OCI-M2 (cell line): ENCODE measurements at regions not wholly inside any gene's neighbourhood (a gene's known extent, or its start where the extent isn't known, plus 50 kb on each side); places are given as distances from the start of the nearest gene placed in this dataset.
"Not testable (repeated sequence)": the region's sequence is repeated elsewhere in the genome, so short reads cannot be mapped to it uniquely, and the experiment has no call there.

Experiments
- DNase-seq: peaks from one replicate; lab custom pipeline; 2025; ENCODE audit not compliant: unreplicated experiment; lab: John Stamatoyannopoulos, UW

DNA sequence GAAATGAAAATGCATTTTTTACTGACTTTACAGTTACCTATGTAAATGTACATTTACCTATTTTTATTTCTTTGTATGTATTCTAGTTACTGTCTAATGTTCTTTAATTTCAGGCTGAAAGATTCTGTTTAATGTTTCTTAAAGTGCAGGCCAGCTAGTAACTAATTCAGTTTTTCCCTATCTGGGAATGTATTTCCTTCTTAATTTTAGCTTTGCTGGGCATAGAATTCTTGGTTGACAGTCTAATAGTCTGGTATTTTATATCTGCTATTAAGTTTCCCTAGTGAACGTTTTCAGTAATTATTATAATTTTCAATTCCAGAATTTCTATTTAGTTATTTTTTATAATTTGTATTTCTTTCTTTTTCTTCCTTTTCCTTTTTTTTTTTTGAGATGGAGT is 186.0 kb upstream of the NOX3 start:
- DNase-seq = no peak

GRCh38 chr6:155638200-155638599 is 182.6 kb upstream of the NOX3 start:
- DNase-seq = no peak

DNA sequence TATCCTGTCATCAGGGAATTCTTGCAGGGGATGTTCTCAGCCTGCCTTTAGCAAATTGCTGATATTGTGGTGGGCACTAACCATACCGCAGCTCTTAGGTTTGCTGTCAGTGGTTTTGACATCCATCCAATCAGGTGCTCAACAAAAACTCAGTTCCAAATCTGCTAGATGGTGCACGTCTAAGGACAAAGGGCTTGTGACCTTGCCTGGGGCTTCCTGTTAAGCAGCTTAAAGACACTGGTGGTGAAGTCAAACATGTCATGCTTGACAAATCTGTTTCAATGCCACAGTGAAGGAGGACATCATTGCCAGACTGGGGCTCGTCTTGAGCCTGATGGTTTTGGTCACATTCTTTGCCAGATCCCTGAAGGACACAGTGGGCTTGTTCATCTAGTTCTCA is 179.8 kb upstream of the NOX3 start:
- DNase-seq = no peak

- no peak for DNase-seq
These were observed 174.4 kb upstream of the NOX3 start for GRCh38 chr6:155630085-155630484.

- no peak for DNase-seq
These were observed 174.0 kb upstream of the NOX3 start for GRCh38 chr6:155629652-155630051.

DNA sequence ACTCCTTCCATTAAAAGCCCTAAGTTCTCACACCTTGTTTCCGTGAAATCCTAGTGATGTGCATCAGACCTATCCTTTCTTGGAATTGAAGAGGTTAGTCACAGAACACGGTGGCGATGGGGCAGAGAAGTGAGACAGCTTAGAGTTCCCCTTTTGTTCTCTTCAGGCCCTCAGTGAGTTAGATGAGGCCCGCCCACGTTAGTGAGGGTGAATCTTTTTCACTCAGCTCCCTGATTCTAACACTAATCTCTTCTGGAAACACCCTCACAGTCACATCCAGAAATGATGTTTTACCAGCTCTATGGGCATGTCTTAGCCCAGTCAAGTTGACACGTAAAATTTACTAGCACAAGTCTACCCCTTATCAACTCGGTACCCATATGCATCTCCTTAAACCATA is 172.7 kb upstream of the NOX3 start:
- DNase-seq = no peak

- not testable (repeated sequence) for DNase-seq
These were observed 172.1 kb upstream of the NOX3 start for GRCh38 chr6:155627722-155628212.

- no peak for DNase-seq
These were observed 168.0 kb upstream of the NOX3 start for GRCh38 chr6:155623450-155624178.

DNA sequence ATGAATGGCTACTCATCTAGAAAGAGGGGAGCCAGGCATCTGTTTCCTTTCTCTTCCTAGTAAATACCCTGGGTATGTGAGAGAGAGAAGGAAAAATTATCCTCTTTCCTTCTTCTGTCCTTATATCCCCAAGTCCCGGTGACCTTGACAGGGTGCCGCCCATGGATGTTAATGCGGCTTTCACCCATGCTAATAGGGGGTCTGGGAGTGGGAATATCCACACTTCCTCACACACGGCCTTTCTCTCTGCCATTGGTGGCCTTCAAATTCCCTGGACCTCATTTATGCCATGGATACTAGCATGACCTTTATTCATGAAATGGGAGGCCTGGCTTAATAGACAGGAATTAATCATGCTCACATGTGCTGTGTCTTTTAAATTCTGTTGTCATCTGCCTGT is 159.0 kb upstream of the NOX3 start:
- no peak for DNase-seq

DNA sequence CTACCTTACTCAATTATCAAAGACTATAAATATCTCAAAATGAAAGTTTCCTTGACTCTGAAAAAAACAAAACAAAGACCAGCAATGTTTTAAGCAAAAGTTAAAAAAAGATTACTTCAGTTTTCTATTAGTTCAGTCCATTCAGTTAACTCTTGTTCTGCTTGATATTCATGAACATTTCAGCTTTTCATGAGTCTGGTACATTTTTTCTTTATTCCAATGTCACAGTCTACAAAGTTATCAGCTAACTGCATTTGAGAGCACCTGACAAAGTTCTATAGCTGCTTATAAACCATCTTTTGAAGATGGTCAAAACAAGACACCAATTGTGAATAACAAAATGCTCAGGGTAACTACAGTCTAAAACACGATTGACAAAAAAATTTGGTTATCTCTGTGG is 156.1 kb upstream of the NOX3 start:
- no peak for DNase-seq

GRCh38 chr6:155604991-155605390 is 149.4 kb upstream of the NOX3 start:
- no peak for DNase-seq

DNA sequence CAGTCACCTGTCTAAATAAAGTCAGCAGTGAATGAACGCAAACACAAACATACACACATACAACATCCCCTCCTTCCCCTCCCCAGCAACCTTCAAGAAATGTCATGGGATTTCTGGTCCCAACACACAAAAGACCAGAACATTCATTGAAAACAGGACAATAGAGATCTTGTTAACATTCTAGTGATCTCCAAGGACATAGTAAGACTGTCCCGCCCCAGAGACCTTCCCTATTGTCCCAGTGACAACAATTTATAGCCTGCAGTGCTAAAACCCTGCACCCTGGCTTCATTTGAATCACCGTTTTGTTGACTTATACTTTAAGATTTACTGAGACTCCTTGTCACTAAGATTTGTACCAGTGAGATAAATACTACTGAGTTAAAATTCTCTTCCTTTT is 143.9 kb upstream of the NOX3 start:
- no peak for DNase-seq

GRCh38 chr6:155599160-155599559 is 143.5 kb upstream of the NOX3 start:
- DNase-seq = no peak

GRCh38 chr6:155595284-155595683 is 139.6 kb upstream of the NOX3 start:
- DNase-seq = no peak

DNA sequence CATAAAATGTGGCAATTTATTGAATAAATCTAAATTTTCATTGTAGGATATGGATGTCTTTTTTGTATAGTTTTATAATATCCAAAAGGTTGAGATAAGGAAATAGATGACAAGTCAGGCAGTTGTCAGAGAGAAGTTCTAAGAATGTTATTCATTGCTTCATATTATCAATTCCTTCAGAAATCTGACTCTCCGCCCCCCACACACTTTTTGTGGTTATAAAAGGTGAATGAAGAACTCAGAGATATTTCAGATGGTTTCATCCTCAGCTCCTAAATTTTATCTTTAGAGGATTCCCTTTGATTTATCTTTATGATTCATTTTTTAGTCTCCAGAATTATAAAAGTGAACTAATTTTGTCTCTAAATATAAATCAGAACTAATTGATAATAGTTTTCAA is 136.1 kb upstream of the NOX3 start:
- no peak for DNase-seq

DNA sequence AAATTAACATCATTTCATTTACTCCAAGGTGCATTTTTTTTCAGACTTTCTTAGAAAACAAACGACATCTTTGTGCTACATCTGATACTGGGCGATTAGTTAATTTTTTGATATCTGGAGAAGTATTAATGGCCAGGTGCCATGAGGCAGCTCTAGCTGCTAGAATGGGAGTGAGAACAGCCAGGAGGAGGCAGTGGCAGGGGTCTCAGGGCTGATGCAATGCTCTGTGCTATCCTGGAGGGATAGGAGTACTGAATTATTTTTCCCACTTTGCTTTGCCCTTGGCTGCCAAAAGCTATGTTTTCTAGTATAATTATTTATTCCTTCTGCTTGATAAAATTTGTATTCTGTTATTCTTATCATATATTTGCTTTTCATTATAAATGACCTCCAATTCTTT is 133.6 kb upstream of the NOX3 start:
- no peak for DNase-seq

DNA sequence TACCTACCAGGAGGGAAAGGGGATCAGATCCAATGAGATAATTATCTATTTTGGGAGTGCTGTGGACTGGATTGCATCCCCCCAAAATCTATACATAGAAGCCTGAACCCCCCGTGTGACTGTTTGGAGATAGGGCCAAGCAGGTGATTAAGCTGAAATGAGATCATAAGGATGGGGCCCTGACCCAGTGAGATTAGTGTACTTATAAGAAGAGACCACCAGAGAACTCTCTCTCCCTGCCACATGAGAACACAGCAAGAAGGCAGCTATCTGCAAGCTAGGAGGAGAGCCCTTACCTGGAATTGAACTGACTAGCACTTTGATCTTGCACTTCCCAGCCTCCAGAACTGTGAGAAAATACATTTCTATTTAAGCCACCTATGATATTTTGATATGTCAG is 132.2 kb upstream of the NOX3 start:
- DNase-seq = no peak

DNA sequence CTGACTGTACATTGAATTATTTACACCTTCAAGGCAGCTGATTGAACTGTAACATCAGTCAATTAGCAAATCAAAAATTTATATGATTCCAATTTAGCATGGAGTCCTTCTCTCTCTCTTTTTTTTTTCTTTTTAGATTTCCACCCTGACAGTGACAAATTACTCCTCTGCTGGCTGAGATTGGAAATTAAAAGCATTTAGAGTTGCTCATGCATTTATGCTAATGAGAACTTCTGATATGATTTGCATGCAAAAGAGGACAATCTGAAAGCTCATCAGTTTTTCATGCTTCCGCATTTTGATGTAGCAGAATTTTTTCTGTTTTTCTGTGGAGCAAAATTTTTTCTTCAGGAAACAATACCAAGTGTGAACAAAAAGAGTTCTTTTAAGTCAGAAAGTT is 130.5 kb upstream of the NOX3 start:
- no peak for DNase-seq

DNA sequence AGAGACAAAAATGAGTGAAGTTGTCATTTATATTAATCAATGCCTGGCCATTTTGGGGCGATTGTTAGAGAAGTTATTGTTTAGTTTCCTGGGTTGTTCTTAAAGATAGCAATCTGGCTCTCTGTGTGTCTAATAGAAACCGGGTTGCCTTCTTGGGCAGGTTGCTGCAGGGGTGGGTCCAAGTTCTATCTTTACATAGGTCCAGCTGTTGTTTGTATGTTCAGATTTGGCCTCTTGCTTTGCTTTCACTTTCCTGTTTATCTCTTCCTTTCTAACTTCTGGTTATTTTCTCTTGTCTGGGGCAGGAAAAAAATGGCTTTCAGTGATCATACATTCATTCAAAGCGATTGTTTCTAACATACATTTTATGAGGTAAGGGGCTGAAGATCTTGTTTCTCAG is 128.4 kb upstream of the NOX3 start:
- DNase-seq = no peak

GRCh38 chr6:155582016-155582991 is 126.7 kb upstream of the NOX3 start:
- no peak for DNase-seq

- DNase-seq = no peak
These were observed 125.3 kb upstream of the NOX3 start for GRCh38 chr6:155580904-155581303.

DNA sequence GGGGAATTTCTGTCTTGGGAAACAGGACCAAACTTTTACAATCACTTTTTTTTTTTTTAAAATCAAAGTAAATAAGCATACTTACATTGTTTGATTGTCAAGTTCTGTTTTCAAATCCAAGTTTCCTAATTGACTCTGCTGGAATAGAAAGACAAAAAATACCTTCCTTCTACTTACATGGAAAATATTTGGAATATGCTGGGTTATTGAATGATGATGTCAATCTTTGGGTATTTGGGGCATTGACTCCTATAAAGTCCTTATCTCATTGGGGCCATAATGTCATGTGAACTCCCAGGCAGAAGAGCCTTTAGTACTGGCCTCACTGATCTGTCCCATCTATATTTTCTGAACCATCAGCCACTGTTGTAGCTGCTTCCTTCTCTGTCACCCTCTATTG is 122.6 kb upstream of the NOX3 start:
- DNase-seq = no peak
